Right lobe of liver (tissue), 6 donors: ENCODE measurements at regions not wholly inside any gene's neighbourhood (a gene's known extent, or its start where the extent isn't known, plus 50 kb on each side); places are given as distances from the start of the nearest gene placed in this dataset.

Source experiments
- ATAC-seq, 4 donors: fragments of 200-7000 bp; cut with Tn5 transposase; one replicate each; pipeline ENCODE4 v1.9.1; 2020; ENCODE audit warnings: mild to moderate bottlenecking in 4 of 4, moderate library complexity in 4 of 4
- DNase-seq, 3 donors: peaks; one replicate each; pipeline ENCODE4 v3.0.0-alpha.2; 2020
- H3K27ac ChIP-seq, 3 donors: fragments of 200-600 bp; one replicate each; pipeline ENCODE4 v1.8.0; 2022
- H3K27me3 ChIP-seq, 2 donors: fragments of 200-600 bp; one replicate each; pipeline ENCODE4 v1.8.0; 2022
- H3K36me3 ChIP-seq, 4 donors: fragments of 200-600 bp; sonication (generic) in 1 of 4; one replicate each; pipeline versions ENCODE4 v1.5.1 to v1.8.0; 2017 to 2022; ENCODE audit warnings: control low read depth in 1 of 4
- H3K4me1 ChIP-seq, 4 donors: fragments of 200-600 bp; sonication (generic) in 1 of 4; one replicate each; pipeline versions ENCODE4 v1.5.1 to v1.8.0; 2017 to 2022; ENCODE audit warnings: control low read depth in 1 of 4
- H3K4me3 ChIP-seq, 3 donors: fragments of 200-600 bp; one replicate each; pipeline ENCODE4 v1.8.0; 2022
- H3K9me3 ChIP-seq, 4 donors: fragments of 200-600 bp; sonication (generic) in 1 of 4; one replicate each; pipeline versions ENCODE4 v1.5.1 to v1.8.0; 2017 to 2022; ENCODE audit warnings: control low read depth in 1 of 4
- POLR2A ChIP-seq: fragments of 450-650 bp; IDR thresholded peaks from one replicate; pipeline ENCODE4 v1.6.1; 2017; ENCODE audit warnings: antibody characterized with exemption, mild to moderate bottlenecking
- WGBS: methylation state at CpG from one replicate; pipeline ENCODE4 v1.1.6; 2018; ENCODE audit warnings: low coverage, low lambda C conversion rate; ENCODE audit not compliant: insufficient coverage; ENCODE audit errors: missing lambda C conversion rate; 5-methylcytosine and 5-hydroxymethylcytosine counted together
- intact Hi-C, 2 donors: fragments of 100-400 bp; cut with DNase I; formaldehyde crosslinking; loops; one replicate each; pipeline versions ENCODE4 v1.11.2 to v1.14.1; 2022
- TF ChIP-seq, protein P1 (sequence below), 4 donors: fragments of 200-600 bp in 3 of 4; fragments of 450-650 bp in 1 of 4; IDR thresholded peaks; one replicate each; pipeline versions ENCODE4 v1.5.1 to v1.8.0; 2016 to 2022; ENCODE audit warnings: antibody characterized with exemption in 4 of 4, mild to moderate bottlenecking in 2 of 4
- donor health status: DM: no; HTN: yes; CAD: no.
- donor health status: DM: no; HTN: no; CAD: no.
- donor health status: DM: no; HTN: no; CAD: no.
- donor health status: DM: no; HTN: yes; CAD: no.
- donor health status: DM: no; HTN: yes; CAD: no.

DNA sequence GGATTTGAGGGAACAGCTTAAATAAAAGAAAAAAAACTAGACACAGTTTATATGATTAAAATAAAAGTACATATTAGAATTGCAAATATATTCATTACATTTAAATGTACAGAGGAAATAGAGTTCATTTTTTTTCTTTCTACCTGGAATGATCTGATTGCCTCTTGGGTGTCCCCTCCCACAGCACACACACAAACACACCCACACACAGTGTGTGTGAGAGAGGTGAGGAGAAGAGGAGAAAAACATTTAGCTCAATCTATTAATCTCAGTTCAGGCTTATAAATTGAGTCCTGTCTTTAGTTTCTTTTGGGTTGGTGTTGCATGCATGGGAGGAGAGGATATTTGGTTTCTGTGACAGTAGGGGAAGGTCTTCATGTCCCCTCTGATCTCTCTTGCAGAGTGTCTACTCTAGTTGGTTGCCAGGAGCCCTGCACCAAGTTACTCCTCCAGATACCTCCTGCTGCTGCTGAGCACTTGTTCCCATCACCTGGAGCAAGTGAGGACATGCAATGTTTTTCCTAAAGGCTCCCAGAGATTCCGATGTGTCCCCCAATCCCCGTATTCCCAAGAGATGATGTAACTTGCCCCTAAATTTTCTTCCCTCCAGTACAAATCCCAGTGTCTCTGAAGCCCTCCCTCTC is 50.8 kb upstream of the REG3A start:
- intact Hi-C loops, result no loop called here
- TF ChIP-seq POLR2A, result no peak
- TF ChIP-seq, protein P1, sequence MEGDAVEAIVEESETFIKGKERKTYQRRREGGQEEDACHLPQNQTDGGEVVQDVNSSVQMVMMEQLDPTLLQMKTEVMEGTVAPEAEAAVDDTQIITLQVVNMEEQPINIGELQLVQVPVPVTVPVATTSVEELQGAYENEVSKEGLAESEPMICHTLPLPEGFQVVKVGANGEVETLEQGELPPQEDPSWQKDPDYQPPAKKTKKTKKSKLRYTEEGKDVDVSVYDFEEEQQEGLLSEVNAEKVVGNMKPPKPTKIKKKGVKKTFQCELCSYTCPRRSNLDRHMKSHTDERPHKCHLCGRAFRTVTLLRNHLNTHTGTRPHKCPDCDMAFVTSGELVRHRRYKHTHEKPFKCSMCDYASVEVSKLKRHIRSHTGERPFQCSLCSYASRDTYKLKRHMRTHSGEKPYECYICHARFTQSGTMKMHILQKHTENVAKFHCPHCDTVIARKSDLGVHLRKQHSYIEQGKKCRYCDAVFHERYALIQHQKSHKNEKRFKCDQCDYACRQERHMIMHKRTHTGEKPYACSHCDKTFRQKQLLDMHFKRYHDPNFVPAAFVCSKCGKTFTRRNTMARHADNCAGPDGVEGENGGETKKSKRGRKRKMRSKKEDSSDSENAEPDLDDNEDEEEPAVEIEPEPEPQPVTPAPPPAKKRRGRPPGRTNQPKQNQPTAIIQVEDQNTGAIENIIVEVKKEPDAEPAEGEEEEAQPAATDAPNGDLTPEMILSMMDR (IDR thresholded peaks at IDR 0.05), result no peak
- H3K27me3 ChIP-seq, result no peaks in the 10 kb centered on the region
- no peaks in the 10 kb centered on the region for H3K36me3 ChIP-seq
- H3K27ac ChIP-seq, result no peak overlapping the region
- ATAC-seq, result no peak
- H3K4me1 ChIP-seq, result no peaks in the 10 kb centered on the region
- H3K4me3 ChIP-seq, result no peak overlapping the region
- DNase-seq, result no peak
- WGBS, result 33% methylated on average over 1 of the region's 2 CpGs
- H3K9me3 ChIP-seq, result no peaks in the 10 kb centered on the region
